VCaP (cell line): ENCODE measurements at regions not wholly inside any gene's neighbourhood (a gene's known extent, or its start where the extent isn't known, plus 50 kb on each side); places are given as distances from the start of the nearest gene placed in this dataset.

Experiments
- H3K27ac ChIP-seq: fragments of 450-650 bp; 2 replicates; pipeline ENCODE4 v1.5.1; 2017
- TF ChIP-seq, protein P1 (sequence below): fragments of 450-650 bp; conservative IDR thresholded peaks from 2 replicates; pipeline ENCODE4 v1.5.1; 2017; ENCODE audit warnings: mild to moderate bottlenecking, moderate library complexity

DNA sequence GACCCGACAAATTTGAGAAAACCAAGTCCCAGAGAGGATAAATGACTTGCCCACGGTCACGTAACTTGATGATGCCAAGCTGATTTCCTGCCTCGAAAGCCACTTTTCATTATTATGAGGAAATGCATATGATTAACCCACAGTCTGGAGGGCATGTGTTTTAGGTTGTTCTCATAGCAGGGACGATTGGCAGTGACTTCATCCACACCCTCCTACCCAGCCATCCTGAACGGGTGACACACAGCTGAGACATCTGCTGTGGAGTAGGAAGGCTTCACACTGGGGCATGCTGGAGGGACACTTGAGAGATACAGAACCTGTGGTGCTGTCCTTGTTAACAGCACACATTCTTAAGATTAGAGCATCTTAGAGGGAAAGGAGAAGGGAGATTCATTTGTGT, 65.4 kb upstream of the WDFY2 start:
- TF ChIP-seq, protein P1, sequence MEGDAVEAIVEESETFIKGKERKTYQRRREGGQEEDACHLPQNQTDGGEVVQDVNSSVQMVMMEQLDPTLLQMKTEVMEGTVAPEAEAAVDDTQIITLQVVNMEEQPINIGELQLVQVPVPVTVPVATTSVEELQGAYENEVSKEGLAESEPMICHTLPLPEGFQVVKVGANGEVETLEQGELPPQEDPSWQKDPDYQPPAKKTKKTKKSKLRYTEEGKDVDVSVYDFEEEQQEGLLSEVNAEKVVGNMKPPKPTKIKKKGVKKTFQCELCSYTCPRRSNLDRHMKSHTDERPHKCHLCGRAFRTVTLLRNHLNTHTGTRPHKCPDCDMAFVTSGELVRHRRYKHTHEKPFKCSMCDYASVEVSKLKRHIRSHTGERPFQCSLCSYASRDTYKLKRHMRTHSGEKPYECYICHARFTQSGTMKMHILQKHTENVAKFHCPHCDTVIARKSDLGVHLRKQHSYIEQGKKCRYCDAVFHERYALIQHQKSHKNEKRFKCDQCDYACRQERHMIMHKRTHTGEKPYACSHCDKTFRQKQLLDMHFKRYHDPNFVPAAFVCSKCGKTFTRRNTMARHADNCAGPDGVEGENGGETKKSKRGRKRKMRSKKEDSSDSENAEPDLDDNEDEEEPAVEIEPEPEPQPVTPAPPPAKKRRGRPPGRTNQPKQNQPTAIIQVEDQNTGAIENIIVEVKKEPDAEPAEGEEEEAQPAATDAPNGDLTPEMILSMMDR = no peak
- peak overlapping the region; percentile 36 for H3K27ac ChIP-seq

DNA sequence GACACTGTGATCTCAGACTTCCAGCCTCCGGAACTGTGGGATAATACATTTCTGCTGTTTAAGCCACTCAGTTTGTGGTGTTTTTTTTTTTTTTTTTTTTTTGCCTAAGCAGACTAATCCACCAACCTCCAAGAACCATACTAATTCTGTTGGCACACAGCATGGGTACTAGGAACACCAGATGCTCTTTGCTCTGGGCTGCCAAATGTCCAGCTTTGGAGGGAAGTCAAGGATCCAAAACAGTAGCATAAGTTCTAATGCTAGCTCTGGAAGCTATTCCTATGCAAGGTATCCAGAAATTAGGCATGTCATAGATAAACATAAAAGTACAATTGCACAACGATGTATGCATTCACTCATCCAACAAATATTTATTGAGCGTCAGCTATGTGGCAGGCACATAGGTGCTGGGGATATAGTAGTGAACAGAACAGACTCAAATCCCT, 64.5 kb upstream of the WDFY2 start:
- TF ChIP-seq, protein P1 = no peak
- peak overlapping the region; percentile 36 for H3K27ac ChIP-seq

DNA sequence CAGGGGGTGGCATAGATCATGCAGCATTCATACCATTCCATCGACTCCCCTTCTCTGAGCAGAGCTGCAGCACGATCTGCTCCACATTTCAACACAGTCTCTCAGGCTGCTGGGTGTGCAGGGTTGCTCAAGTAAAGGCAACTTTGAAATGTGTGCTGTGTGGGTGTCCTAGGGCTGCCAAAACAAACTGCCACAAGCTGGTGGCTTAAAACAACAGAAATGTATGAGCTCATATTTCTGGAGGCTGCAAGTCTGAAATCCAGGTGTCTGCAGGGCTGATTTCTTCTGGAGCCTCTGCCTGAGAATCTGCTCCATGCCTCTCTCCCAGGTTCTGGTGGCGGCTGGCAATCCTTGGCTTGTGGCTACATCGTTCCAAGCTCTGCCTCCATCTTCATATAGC, 63.7 kb upstream of the WDFY2 start:
- TF ChIP-seq, protein P1 = no peak
- peak overlapping the region; percentile 36 for H3K27ac ChIP-seq

DNA sequence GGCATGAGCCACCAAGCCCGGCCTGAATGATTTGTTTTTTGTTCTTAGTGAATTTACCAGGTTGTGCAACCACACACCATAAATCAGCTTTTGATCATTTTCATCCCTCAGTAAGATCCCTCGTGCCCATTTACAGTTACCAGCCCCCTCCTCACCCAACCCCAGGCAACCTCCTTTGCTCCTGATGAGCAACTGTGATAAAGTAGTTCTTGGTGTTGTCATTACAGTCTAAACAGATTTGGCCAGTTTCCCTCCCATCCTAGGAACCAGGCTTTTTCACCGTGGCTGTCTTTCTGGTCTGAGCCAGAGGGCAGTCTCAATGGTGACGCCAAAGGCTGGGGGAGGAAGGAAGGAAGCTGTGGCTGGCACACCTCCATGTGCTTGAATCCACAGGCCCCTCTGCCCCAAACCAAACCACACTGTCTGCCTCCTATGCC, 61.2 kb upstream of the WDFY2 start:
- H3K27ac ChIP-seq = peak overlapping the region; percentile 72
- TF ChIP-seq, protein P1 = no peak

DNA sequence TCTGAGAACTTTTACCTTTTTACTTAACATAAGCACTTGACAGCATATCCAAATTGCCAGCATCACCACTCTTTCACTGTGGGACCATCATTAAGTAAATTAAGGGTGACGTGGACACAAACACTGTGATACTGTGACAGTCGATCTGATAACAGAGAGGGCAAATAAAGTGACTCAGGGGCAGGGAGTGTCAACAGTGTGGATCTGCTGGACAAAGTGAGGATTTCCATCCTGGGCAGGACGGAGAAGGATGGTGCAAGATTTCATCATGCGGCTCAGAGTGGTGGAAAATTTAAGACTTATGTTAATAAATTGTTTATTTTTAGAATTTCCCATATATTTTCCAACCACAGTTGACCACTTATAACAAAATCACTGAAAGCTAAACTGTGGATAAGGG, 60.0 kb upstream of the WDFY2 start:
- TF ChIP-seq, protein P1 = no peak
- H3K27ac ChIP-seq = peak overlapping the region; percentile 72

DNA sequence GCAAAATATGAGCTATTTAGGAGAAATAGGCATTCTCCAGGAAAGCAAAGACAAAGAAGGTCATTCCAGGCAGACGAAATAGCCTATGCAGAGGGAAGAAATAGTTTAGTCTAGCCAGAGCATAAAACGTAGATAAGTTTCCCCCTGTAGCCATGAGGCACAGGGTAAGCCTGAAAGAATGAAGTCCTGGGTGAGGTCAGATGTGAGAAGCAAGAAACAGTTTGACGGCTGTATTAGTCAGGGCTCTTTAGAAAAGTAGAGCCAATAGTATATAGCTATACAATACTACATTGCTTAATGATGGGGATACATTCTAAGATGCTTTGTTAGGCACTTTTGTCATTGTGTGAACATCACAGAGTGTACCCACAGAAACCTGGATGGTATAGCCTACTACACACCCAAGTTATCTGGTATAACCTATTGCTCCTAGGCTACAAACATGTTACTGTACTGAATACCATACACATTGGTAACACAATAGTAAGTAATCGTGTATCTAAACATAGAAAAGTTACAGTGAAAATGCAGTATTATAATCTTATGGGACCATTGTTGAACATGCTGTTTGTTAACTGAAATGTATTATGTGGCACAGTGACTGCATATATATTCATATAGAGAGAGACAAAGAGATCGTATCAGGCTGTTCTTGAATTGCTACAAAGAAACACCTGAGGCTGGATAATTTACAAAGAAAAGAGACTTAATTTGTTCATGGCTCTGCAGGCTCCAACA, 59.3 kb upstream of the WDFY2 start:
- H3K27ac ChIP-seq = peak overlapping the region; percentile 72
- TF ChIP-seq, protein P1 = no peak

DNA sequence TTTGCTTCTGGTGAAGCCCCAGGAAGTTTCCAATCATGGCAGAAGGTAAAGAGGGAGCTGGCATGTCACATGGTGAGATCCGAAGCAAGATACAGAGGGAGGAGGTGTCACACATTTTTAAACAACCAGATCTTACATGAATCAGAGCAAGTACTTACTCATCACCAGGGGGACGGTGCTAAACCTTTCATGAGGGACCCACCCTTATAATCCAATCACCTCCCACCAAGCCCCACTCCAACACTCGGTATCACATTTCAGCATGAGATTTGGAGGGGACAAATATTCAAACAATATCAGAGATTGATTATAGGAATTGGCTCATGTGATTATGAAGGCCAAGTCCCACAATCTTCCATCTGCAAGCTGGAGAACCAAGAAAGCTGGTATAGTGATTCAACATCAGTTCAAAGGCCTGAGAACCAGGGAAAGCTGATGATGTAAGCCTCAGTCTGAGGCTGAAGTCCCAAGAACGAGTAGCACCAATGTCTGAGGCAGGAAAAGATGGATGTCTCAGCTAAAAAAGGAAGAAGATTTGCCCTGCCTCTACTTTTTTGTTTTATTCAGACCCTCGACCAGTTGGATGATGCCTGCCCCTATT, 58.6 kb upstream of the WDFY2 start:
- H3K27ac ChIP-seq = no peak overlapping the region
- TF ChIP-seq, protein P1 = no peak
